ENCODE measurements at regions not wholly inside any gene's neighbourhood (a gene's known extent, or its start where the extent isn't known, plus 50 kb on each side); places are given as distances from the start of the nearest gene placed in this dataset.

GRCh38 chr12:13428538-13429265 lies 232.2 kb downstream of the EMP1 start:
- Histone ChIP-seq H3K36me3 (ENCODE audit: control insufficient read depth in 2 of 2, extremely low read depth in 1 of 2, insufficient read depth in 1 of 2, low read length in 1 of 2) (no peaks in the 10 kb centered on the region), H3K4me1 (ENCODE audit: control insufficient read depth in 1 of 2, extremely low read depth in 1 of 2, insufficient read depth in 2 of 2, low read length in 2 of 2) (no peaks in the 10 kb centered on the region), H3K9me3 (no peaks in the 10 kb centered on the region), H3K27me3 (replicated peaks in 1 of 2; ENCODE audit: control insufficient read depth in 2 of 2, extremely low read depth in 1 of 2, insufficient read depth in 2 of 2, low read length in 1 of 2) (peaks cover 0 to 5% of the 10 kb centered on the region in 2 experiments), H3K4me3 (ENCODE audit: control insufficient read depth in 1 of 2, extremely low read depth in 1 of 2, low read length in 1 of 2) (no peak overlapping the region), H3K27ac (ENCODE audit: low read length) (no peak overlapping the region)
- no peaks in the 10 kb centered on the region for H3K36me3 Mint-ChIP-seq
- no peak overlapping the region for H3K4me3 Mint-ChIP-seq
- H3K27ac Mint-ChIP-seq, result no peak overlapping the region
- ChIA-PET POLR2A (no interaction called here), CTCF (no interaction called here)
- ATAC-seq (replicated peaks in 1 of 4) (no peak), DNase-seq (no peak)
- WGBS (ENCODE audit: insufficient coverage), result 33% methylated on average over 1 of the region's 4 CpGs
- peaks cover 3 to 4% of the 10 kb centered on the region in 2 donors for H3K27me3 Mint-ChIP-seq
- no peaks in the 10 kb centered on the region for H3K4me1 Mint-ChIP-seq
- H3K9me3 Mint-ChIP-seq, result peaks cover 0 to 5% (median 0%) of the 10 kb centered on the region in 3 donors

GRCh38 chr12:13425766-13426165 lies 229.2 kb downstream of the EMP1 start:
- H3K27me3 Mint-ChIP-seq, result peaks cover 6 to 12% of the 10 kb centered on the region in 2 donors
- Histone ChIP-seq H3K9me3 (no peaks in the 10 kb centered on the region), H3K36me3 (ENCODE audit: control insufficient read depth in 2 of 2, extremely low read depth in 1 of 2, insufficient read depth in 1 of 2, low read length in 1 of 2) (no peaks in the 10 kb centered on the region), H3K4me1 (ENCODE audit: control insufficient read depth in 1 of 2, extremely low read depth in 1 of 2, insufficient read depth in 2 of 2, low read length in 2 of 2) (no peaks in the 10 kb centered on the region), H3K27ac (ENCODE audit: low read length) (no peak overlapping the region), H3K27me3 (replicated peaks in 1 of 2; ENCODE audit: control insufficient read depth in 2 of 2, extremely low read depth in 1 of 2, insufficient read depth in 2 of 2, low read length in 1 of 2) (peaks cover 0 to 5% of the 10 kb centered on the region in 2 experiments), H3K4me3 (ENCODE audit: control insufficient read depth in 1 of 2, extremely low read depth in 1 of 2, low read length in 1 of 2) (no peak overlapping the region)
- ATAC-seq (replicated peaks in 1 of 4) (no peak), DNase-seq (no peak)
- H3K36me3 Mint-ChIP-seq, result no peaks in the 10 kb centered on the region
- peaks cover 0 to 5% (median 0%) of the 10 kb centered on the region in 3 donors for H3K9me3 Mint-ChIP-seq
- ChIA-PET CTCF (no interaction called here), POLR2A (no interaction called here)
- H3K27ac Mint-ChIP-seq, result no peak overlapping the region
- H3K4me3 Mint-ChIP-seq, result no peak overlapping the region
- WGBS (ENCODE audit: insufficient coverage), result no CpG with 5 or more reads among the region's 3 CpGs
- H3K4me1 Mint-ChIP-seq, result no peaks in the 10 kb centered on the region

- Mint-ChIP-seq H3K9me3 (peaks cover 0 to under 1% (median 0%) of the 10 kb centered on the region in 3 donors), H3K4me1 (no peaks in the 10 kb centered on the region), H3K27ac (no peak overlapping the region), H3K27me3 (peaks cover 8 to 12% of the 10 kb centered on the region in 2 donors), H3K4me3 (no peak overlapping the region), H3K36me3 (no peaks in the 10 kb centered on the region)
- WGBS (ENCODE audit: insufficient coverage), result no CpG with 5 or more reads among the region's 2 CpGs
- H3K27ac ChIP-seq (ENCODE audit: low read length), result no peak overlapping the region
- H3K36me3 ChIP-seq (ENCODE audit: control insufficient read depth in 2 of 2, extremely low read depth in 1 of 2, insufficient read depth in 1 of 2, low read length in 1 of 2), result no peaks in the 10 kb centered on the region
- CTCF ChIA-PET, result no interaction called here
- H3K27me3 ChIP-seq (replicated peaks in 1 of 2; ENCODE audit: control insufficient read depth in 2 of 2, extremely low read depth in 1 of 2, insufficient read depth in 2 of 2, low read length in 1 of 2), result no peaks in the 10 kb centered on the region
- ATAC-seq (replicated peaks in 1 of 4) (no peak), DNase-seq (no peak)
- no peaks in the 10 kb centered on the region for H3K4me1 ChIP-seq (ENCODE audit: control insufficient read depth in 1 of 2, extremely low read depth in 1 of 2, insufficient read depth in 2 of 2, low read length in 2 of 2)
- no peaks in the 10 kb centered on the region for H3K9me3 ChIP-seq
- POLR2A ChIA-PET, result no interaction called here
- no peak overlapping the region for H3K4me3 ChIP-seq (ENCODE audit: control insufficient read depth in 1 of 2, extremely low read depth in 1 of 2, low read length in 1 of 2)
These were observed 225.8 kb downstream of the EMP1 start for GRCh38 chr12:13422291-13422690.

GRCh38 chr12:13417516-13417915 lies 221.0 kb downstream of the EMP1 start:
- Histone ChIP-seq H3K36me3 (ENCODE audit: control insufficient read depth in 2 of 2, extremely low read depth in 1 of 2, insufficient read depth in 1 of 2, low read length in 1 of 2) (no peaks in the 10 kb centered on the region), H3K9me3 (no peaks in the 10 kb centered on the region), H3K4me1 (ENCODE audit: control insufficient read depth in 1 of 2, extremely low read depth in 1 of 2, insufficient read depth in 2 of 2, low read length in 2 of 2) (no peaks in the 10 kb centered on the region), H3K27me3 (replicated peaks in 1 of 2; ENCODE audit: control insufficient read depth in 2 of 2, extremely low read depth in 1 of 2, insufficient read depth in 2 of 2, low read length in 1 of 2) (no peaks in the 10 kb centered on the region), H3K4me3 (ENCODE audit: control insufficient read depth in 1 of 2, extremely low read depth in 1 of 2, low read length in 1 of 2) (no peak overlapping the region), H3K27ac (ENCODE audit: low read length) (no peak overlapping the region)
- ChIA-PET POLR2A (no interaction called here), CTCF (no interaction called here)
- H3K27me3 Mint-ChIP-seq, result peaks cover 0 to 4% of the 10 kb centered on the region in 2 donors
- WGBS (ENCODE audit: insufficient coverage), result no CpG with 5 or more reads among the region's 2 CpGs
- H3K36me3 Mint-ChIP-seq, result no peaks in the 10 kb centered on the region
- no peak overlapping the region for H3K27ac Mint-ChIP-seq
- peaks cover 0 to 3% (median 3%) of the 10 kb centered on the region in 3 donors for H3K9me3 Mint-ChIP-seq
- H3K4me1 Mint-ChIP-seq, result no peaks in the 10 kb centered on the region
- H3K4me3 Mint-ChIP-seq, result no peak overlapping the region
- DNase-seq, result no peak
- ATAC-seq (replicated peaks in 1 of 4), result no peak

GRCh38 chr12:13411287-13411686 lies 214.8 kb downstream of the EMP1 start:
- Histone ChIP-seq H3K4me3 (ENCODE audit: control insufficient read depth in 1 of 2, extremely low read depth in 1 of 2, low read length in 1 of 2) (no peak overlapping the region), H3K36me3 (ENCODE audit: control insufficient read depth in 2 of 2, extremely low read depth in 1 of 2, insufficient read depth in 1 of 2, low read length in 1 of 2) (no peaks in the 10 kb centered on the region), H3K9me3 (peaks cover 4% of the 10 kb centered on the region), H3K27me3 (replicated peaks in 1 of 2; ENCODE audit: control insufficient read depth in 2 of 2, extremely low read depth in 1 of 2, insufficient read depth in 2 of 2, low read length in 1 of 2) (peaks cover 0 to 3% of the 10 kb centered on the region in 2 experiments), H3K4me1 (ENCODE audit: control insufficient read depth in 1 of 2, extremely low read depth in 1 of 2, insufficient read depth in 2 of 2, low read length in 2 of 2) (no peaks in the 10 kb centered on the region), H3K27ac (ENCODE audit: low read length) (no peak overlapping the region)
- no peak overlapping the region for H3K27ac Mint-ChIP-seq
- ChIA-PET CTCF (no interaction called here), POLR2A (no interaction called here)
- H3K4me3 Mint-ChIP-seq, result no peak overlapping the region
- H3K27me3 Mint-ChIP-seq, result peaks cover 0 to 1% of the 10 kb centered on the region in 2 donors
- no CpG with 5 or more reads among the region's 2 CpGs for WGBS (ENCODE audit: insufficient coverage)
- DNase-seq, result no peak
- ATAC-seq (replicated peaks in 1 of 4), result no peak
- H3K36me3 Mint-ChIP-seq, result no peaks in the 10 kb centered on the region
- peaks cover 11 to 20% (median 14%) of the 10 kb centered on the region in 3 donors for H3K9me3 Mint-ChIP-seq
- no peaks in the 10 kb centered on the region for H3K4me1 Mint-ChIP-seq

- H3K9me3 Mint-ChIP-seq, result peaks cover 8 to 9% (median 8%) of the 10 kb centered on the region in 3 donors
These were observed 209.6 kb downstream of the EMP1 start for GRCh38 chr12:13405961-13406703.

More at GRCh38 chr12:13405961-13406703, 209.6 kb downstream of the EMP1 start:
- Histone ChIP-seq H3K27ac (ENCODE audit: low read length) (no peak overlapping the region), H3K4me3 (ENCODE audit: control insufficient read depth in 1 of 2, extremely low read depth in 1 of 2, low read length in 1 of 2) (no peak overlapping the region), H3K27me3 (replicated peaks in 1 of 2; ENCODE audit: control insufficient read depth in 2 of 2, extremely low read depth in 1 of 2, insufficient read depth in 2 of 2, low read length in 1 of 2) (peaks cover 0 to 3% of the 10 kb centered on the region in 2 experiments), H3K9me3 (no peaks in the 10 kb centered on the region), H3K4me1 (ENCODE audit: control insufficient read depth in 1 of 2, extremely low read depth in 1 of 2, insufficient read depth in 2 of 2, low read length in 2 of 2) (no peaks in the 10 kb centered on the region), H3K36me3 (ENCODE audit: control insufficient read depth in 2 of 2, extremely low read depth in 1 of 2, insufficient read depth in 1 of 2, low read length in 1 of 2) (no peaks in the 10 kb centered on the region)
- no peaks in the 10 kb centered on the region for H3K36me3 Mint-ChIP-seq
- DNase-seq, result no peak
- ChIA-PET CTCF (no interaction called here), POLR2A (no interaction called here)
- H3K27ac Mint-ChIP-seq, result no peak overlapping the region
- H3K4me1 Mint-ChIP-seq, result no peaks in the 10 kb centered on the region
- no peak overlapping the region for H3K4me3 Mint-ChIP-seq
- no peak for ATAC-seq (replicated peaks in 1 of 4)
- WGBS (ENCODE audit: insufficient coverage), result 66% methylated on average over 4 of the region's 5 CpGs
- peaks cover 9 to 11% of the 10 kb centered on the region in 2 donors for H3K27me3 Mint-ChIP-seq
